GM21825 (cell line): ENCODE measurements at regions not wholly inside any gene's neighbourhood (a gene's known extent, or its start where the extent isn't known, plus 50 kb on each side); places are given as distances from the start of the nearest gene placed in this dataset.
"Not testable (repeated sequence)": the region's sequence is repeated elsewhere in the genome, so short reads cannot be mapped to it uniquely, and the experiment has no call there.

ENCODE experiments used
- ATAC-seq: cut with Tn5 transposase; IDR thresholded peaks from one replicate; pipeline ENCODE4 v1.9.1; 2021; ENCODE audit warnings: mild to moderate bottlenecking, moderate library complexity; ENCODE audit not compliant: unreplicated experiment

GRCh38 chr3:81823882-81824395 lies 62.5 kb upstream of the GBE1 start:
- ATAC-seq = peak; percentile 95

GRCh38 chr3:81823086-81823485 lies 61.6 kb upstream of the GBE1 start:
- ATAC-seq = no peak

- peak; percentile 99 for ATAC-seq
These were observed 55.2 kb upstream of the GBE1 start for GRCh38 chr3:81816473-81817250.

- ATAC-seq = not testable (repeated sequence)
These were observed 50.7 kb upstream of the GBE1 start for GRCh38 chr3:81812098-81812497.
